ENCODE measurements at regions not wholly inside any gene's neighbourhood (a gene's known extent, or its start where the extent isn't known, plus 50 kb on each side); places are given as distances from the start of the nearest gene placed in this dataset.

DNA sequence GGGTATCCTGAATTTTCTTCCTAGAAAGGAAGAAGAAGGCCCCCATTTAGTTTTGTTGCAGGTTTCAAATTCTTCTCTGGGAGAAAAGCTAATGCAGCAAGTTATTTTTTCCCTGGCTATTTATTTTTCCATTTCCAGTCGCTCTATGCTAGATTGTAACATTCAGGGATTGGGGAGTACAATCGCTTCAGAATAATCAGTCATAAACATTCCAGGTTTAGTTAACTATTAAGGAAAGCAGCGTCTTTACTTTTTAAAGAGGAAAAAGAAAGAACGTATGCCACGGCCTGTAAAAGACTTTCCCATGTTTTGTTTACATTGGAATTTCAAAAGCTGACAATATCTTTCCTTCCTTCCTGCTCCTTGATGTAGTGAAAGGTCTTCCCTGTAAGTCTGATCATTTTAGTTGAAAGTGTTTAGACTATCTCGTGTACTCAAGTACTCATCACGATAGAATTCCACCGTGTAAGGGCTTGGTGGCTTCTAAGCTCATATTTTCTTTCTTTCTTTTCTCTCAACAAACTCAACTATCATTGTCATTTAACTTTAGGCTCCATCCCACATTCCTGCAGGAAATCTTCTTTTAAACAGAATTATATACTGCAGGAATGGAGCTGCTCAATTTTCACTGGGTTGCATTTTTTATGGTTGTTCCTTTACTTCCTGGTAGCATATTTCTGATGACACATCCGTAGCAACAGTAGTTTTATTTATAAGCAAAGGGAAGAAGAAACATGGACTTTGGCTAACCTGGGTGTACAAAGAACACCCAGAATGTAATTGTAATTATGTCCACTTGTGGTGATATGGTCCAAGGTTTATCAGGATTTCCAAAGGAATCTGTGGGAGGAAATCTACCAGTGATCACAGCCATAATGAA lies 213.1 kb upstream of the FAT1 start:
- DNase-seq: no peak

GRCh38 chr4:186939226-186939625 lies 215.6 kb upstream of the FAT1 start:
- DNase-seq: no peak

- DNase-seq: no peak
Observed at GRCh38 chr4:186939766-186940165, 216.1 kb upstream of the FAT1 start.

DNA sequence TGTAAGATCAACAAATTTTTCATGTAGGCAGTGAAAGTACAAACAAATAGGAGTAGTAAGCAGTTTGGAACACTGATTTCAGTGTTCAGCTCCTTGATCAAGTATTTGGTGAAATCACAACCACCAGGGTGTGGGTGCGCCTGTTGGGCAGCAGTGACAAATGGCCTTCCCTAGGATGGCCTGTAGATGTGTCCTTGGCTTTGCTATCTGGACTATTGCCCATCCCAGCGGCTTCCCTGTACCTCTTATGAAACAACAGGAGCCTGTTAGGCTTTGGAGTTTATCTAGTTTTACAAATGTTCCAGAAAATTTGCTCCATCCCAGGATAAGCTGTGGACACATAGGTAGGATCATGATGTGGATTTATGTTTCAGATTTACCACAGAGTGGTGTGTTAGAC lies 216.8 kb upstream of the FAT1 start:
- no peak for DNase-seq

- no peak for DNase-seq
Observed at GRCh38 chr4:186942758-186943377, 219.2 kb upstream of the FAT1 start.

DNA sequence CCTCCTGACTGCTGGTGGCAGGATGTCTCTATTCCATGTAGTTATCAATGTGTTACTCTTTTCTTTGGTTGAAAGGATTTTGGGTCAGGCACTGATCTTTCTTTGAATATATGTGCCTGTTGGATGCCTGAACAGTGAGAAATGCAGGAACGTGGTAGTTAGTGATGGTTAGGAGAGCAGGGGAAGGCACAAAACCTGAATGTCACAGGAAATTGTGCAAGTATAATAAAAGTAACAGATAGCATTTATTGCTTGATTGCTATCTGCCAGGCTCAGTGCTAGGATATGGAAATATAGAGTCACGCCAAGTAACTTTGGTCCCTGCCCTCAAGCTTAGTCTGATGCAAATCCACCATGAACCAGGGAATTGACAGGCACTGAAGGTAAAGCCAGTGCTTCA lies 219.8 kb upstream of the FAT1 start:
- DNase-seq: no peak

GRCh38 chr4:186946136-186946535 lies 222.5 kb upstream of the FAT1 start:
- DNase-seq: no peak

- peak; percentile 75 for DNase-seq
Observed at GRCh38 chr4:186946682-186947294, 223.1 kb upstream of the FAT1 start.

DNA sequence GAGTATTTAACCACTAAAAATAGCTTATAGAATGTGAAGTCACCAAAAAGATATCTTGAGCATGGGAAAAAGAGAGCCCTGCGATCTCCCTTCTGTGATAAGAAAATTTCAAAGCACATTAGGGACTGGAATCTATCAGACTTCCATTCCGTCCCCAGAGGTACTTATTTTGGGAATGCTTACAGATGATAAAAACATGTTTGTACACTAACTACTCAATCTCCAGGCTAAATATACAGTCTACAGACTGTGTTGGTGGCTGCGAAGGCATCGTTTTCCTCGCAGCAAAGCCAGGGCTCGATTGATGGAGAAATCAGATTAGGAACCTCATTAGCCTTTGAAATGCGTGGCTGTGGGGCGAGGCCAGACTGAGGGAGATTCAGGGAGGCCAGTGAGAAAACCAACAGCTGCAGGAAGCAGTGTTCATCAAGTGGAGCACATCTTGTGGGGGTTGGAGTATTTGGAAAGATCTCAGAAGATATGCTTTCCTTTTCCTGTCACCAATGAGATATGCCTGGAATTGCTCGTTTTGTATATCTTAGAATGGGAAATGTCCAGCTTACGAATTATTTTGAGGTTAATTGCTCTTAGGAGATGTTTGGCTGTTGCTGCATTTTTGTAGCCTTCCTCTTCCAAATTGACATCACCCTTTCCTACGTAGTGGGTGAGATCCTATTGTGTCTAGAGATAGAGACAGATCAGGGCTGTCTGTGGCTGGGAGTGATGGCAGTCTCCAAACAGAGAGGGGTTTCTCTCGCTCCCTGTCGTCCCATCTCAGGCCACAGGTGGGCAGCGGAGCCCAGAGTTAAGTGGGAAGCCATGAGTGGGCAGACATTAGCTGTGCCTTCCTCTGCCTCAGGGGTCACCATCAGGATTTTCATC lies 224.9 kb upstream of the FAT1 start:
- DNase-seq: peak; percentile 33

DNA sequence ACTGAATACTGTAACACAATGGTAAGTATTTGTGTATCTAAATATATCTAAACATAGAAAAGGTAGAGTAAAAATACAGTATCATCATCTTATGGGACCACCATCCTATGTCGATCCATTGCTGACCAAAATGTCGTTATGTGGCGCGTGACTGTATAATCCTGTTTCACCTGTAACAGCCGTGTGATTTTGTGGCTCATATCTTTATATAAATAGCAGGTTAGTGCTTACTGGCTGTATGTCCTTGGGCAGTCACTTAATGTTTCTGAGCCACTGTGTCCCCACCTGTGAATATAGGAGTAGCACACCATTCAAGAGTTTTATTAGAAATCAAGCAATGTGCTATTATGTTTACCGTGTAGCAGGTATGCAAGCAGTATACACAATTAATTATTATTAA lies 226.2 kb upstream of the FAT1 start:
- DNase-seq: no peak

DNA sequence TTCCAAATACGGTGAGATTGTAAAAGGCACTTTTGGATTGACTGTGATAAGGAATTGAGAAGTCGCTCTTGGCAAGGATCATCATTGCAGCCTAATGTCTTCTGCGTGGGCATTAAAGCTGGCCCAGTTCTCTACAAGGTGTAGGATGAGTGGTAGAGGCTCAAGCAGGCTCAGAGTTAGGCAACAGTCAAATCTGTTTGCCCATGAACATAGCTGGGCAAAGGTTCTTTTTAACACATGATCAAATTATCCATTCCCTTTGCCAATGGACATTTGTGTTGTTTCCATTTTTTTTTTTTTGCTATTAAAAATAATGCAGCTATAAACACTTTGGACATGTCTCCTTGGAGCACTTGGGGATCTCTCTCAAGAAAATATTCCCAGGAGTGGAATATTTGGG lies 229.1 kb upstream of the FAT1 start:
- DNase-seq: no peak

- no peak for DNase-seq
Observed at GRCh38 chr4:186953599-186954260, 230.1 kb upstream of the FAT1 start.

DNA sequence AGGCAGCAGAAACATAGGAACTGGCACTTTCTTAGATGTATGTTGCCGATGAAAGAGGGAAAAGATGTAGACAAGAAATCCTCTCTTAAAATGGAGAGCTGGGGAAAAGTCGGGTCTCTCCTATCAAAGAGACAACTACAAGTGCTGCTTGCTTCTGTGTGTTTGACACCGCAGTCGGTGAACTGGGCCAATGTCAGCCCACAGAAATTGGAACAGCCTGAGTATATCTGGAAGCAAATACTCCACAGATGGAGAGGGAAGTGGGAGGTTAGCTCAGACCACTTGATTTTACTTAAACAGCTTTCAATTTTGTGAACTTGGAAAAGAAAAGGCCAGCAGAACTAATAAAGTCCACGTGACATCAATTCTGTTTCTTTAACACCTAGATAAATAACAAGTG lies 230.9 kb upstream of the FAT1 start:
- DNase-seq: no peak

DNA sequence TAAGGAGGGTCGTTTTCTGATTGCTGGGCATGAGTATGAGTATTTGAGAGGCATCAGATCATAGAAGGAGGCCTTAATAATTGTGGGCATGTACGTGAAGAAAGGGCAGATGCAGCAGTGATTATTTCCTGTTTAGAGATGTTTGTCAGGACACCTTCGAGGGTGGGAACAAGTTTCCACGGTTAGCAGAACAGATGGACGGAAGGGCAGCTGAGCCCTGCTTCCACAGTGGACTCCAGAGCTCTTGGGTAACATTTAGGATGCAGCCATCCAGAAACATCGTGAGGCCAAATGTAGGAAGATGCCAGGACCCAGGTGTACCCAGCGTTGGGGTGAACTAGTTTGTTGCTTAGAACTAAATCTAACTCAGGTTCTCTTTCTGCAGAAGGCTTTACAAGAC lies 231.3 kb upstream of the FAT1 start:
- DNase-seq: no peak

- no peak for DNase-seq
Observed at GRCh38 chr4:186957952-186958555, 234.4 kb upstream of the FAT1 start.

DNA sequence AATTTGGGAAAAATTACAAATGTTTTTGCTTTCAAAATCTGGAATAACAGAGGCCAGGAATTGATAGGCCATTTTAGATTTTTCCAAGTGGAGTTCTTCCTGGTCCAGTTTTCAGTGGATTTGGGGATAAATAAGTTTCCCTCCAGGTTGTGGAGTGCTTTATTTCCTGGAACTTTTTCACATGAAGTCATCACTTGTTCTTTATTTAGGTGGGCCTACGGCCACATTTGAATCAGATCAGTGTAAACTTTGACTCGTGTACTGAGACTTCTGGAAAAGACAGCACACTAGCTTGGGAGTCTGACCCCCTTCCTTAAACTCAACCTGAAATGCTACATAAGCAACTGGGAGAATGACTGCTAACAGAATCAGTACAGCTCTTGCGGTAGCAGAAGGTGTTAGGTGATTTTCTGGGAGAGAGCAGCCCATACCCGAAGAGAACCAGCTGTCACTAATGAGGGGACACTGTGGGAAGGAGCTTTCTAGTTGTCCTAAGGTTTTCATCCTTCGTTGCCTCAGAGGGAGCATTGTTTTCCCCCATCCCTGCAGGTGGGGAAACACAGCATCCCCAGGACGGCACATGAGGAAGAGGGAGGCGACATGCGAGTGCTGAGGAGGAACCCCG lies 235.2 kb upstream of the FAT1 start:
- DNase-seq: no peak

DNA sequence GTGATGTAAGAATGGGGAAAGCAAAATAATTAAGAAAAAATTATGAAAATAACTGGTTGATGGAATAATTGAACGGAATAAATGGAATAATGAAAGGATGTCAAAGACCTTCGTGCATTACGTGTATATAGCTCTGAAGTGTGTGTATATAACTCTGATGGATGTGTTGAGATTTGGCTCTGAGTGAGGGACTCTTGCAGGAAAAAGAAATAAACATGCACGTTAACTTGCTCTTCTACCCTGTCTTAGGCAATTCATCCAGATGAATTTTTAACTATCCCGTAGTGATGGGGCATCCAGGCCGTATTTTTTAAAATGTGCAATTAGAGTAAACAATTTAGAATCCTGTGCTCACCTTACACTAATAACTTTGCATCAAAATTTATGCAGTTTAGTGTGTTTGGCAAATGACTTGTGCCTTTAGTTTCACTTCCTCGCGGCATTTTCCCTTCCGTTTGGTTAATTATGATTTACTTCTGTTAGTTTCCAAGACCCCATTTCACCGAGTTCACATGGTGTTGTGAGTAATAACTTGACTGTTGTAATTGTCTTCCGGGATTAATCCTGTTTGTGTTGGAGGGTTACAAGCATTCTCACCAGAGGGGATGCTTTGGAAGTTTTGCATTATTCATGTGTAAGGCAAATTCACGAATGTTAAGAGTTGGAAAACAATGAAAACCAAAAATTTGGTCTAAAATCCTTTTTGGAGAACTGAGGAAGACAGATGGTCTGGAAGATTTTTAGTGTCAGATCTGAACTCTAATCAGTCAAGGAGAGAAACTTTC lies 256.5 kb upstream of the FAT1 start:
- DNase-seq: no peak

DNA sequence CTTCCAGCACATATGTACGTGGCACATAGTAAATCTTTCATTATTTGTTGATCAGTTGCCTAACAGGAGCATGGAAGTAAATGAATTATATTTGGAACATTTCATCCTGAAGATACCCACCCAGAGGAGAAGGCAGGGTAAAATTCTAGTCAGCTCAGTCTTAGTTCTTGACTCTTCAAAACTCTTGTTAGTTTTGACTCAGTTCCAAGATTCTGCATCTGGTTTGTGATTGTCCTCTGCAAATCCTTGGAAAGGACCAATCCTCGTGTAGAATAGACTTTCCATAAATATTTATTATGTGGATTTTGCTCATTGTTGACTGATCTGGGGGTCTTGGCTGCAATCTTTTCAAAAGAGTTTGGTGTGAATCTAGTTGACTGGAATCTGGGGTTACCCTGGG lies 257.5 kb upstream of the FAT1 start:
- no peak for DNase-seq

DNA sequence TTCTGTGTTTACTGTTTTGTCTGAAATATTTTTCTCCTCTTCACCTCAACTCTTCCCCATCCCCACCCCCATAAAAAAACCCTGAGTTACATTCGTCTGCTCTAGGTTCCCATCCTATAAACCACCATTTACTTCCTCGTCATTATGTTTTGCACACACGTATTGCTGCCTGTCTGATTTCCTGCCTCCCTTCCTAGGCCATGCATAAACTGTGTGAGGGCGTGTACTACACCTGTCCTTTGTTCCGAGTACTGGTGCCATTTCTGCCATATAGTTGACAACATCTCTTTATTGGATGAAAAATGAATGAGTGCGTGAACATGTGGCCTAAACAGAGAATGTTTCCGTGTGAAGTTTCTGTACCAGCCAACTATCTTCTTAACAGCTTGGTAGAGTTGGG lies 258.5 kb upstream of the FAT1 start:
- DNase-seq: no peak

DNA sequence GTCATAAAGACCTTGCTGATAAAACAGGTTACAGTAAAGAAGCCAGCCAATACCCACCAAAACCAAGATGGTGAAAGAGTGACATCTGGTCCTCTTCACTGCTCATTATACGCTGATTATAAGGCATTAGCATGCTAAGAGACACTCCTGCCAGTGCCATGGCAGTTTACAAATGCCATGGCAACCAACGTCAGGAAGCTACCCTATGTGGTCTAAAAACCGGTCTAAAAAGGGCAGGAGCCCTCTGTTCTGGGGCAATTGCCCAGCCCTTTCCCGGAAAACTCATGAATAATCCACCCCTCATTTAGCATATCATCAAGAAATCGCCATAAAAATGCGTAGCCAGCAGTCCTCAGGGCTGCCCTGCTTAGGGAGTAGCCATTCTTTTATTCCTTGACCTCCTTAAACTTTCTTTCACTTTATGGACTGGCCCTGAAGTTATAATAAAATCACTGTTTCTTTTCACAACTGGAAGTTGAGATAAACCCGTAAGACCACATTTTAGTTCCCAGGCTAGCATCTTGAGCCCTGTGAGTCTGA lies 260.5 kb upstream of the FAT1 start:
- no peak for DNase-seq

DNA sequence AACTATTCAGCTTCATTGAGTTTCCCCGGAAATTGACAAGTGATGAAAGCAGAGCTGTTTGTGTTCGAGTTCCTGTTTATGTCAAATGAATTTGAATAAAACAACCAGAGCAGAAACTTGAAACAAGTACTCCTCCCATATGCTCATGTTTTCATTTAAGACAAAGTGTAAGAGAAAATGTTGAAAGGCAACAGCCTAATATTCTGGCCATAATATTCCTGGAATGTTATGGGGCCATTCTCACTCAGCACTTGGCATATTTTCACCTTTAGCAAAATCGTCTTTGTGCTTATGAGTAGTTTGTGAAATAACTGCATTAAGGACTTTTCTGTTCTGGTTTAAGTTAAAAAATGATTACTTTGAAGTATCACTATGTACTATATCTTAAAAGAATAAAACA lies 276.0 kb upstream of the FAT1 start:
- DNase-seq: no peak
